Testis (tissue), 2 donors: ENCODE measurements at regions not wholly inside any gene's neighbourhood (a gene's known extent, or its start where the extent isn't known, plus 50 kb on each side); places are given as distances from the start of the nearest gene placed in this dataset.

Experiments used
- POLR2A ChIP-seq: fragments of 450-650 bp; IDR thresholded peaks from one replicate; pipeline ENCODE4 v1.6.1; 2017; ENCODE audit warnings: antibody characterized with exemption, mild to moderate bottlenecking, moderate library complexity
- TF ChIP-seq, protein P1 (sequence below), 3 experiments: fragments of 450-650 bp in 2 of 3; fragments of 200-600 bp in 1 of 3; sonication (generic) in 1 of 3; IDR thresholded peaks; one replicate each; pipeline ENCODE4 v1.5.1; 2016 to 2019; ENCODE audit warnings: antibody characterized with exemption in 3 of 3, mild to moderate bottlenecking in 2 of 3, moderate library complexity in 1 of 3

DNA sequence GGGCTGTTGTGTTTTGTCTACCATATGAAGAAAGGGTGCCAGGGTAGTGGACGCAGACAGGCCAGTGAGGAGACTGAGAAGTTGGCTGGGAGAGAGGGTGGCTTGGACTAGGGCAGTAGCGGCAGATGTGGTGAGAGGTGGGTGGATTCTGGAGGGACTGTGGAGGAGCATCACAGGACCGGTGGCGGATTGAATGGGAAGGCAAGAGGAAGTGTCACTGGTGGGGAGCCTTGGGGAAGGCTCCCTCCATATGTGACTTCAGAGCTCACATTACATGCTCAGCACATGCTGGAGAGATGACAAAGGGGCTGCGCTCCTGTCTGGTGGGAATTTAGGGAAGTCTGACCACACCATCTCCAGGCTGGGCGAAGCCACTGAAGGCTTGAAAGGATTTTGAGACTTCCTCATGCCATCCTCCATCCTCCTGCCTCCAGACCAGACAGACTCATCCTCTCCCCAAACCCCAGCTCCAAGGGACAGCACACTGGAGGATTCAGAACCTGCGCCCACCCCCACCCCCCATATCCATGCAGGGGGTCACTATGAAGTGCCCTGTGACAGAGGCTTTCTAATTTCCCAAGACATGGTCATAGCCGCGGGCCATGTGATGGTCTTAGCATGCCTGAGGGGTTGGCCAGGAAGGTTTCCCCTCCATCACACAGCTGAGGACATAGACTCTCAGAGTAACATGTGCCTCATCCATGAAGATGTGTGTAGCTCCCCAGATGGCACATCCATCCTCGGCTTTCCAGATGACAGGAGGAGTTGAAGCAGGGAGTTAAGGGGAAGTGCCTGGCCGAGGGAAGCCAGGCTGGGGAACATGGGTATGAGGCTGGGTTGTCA lies 138.8 kb upstream of the WNT4 start:
- TF ChIP-seq, protein P1, sequence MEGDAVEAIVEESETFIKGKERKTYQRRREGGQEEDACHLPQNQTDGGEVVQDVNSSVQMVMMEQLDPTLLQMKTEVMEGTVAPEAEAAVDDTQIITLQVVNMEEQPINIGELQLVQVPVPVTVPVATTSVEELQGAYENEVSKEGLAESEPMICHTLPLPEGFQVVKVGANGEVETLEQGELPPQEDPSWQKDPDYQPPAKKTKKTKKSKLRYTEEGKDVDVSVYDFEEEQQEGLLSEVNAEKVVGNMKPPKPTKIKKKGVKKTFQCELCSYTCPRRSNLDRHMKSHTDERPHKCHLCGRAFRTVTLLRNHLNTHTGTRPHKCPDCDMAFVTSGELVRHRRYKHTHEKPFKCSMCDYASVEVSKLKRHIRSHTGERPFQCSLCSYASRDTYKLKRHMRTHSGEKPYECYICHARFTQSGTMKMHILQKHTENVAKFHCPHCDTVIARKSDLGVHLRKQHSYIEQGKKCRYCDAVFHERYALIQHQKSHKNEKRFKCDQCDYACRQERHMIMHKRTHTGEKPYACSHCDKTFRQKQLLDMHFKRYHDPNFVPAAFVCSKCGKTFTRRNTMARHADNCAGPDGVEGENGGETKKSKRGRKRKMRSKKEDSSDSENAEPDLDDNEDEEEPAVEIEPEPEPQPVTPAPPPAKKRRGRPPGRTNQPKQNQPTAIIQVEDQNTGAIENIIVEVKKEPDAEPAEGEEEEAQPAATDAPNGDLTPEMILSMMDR (IDR thresholded peaks at IDR 0.05) = no peak
- no peak for TF ChIP-seq POLR2A
